GM19035 (cell line): ENCODE measurements at regions not wholly inside any gene's neighbourhood (a gene's known extent, or its start where the extent isn't known, plus 50 kb on each side); places are given as distances from the start of the nearest gene placed in this dataset.
"Not testable (repeated sequence)": the region's sequence is repeated elsewhere in the genome, so short reads cannot be mapped to it uniquely, and the experiment has no call there.

ENCODE experiments used
- ATAC-seq: cut with Tn5 transposase; IDR thresholded peaks from one replicate; pipeline ENCODE4 v1.9.1; 2021; ENCODE audit not compliant: unreplicated experiment

DNA sequence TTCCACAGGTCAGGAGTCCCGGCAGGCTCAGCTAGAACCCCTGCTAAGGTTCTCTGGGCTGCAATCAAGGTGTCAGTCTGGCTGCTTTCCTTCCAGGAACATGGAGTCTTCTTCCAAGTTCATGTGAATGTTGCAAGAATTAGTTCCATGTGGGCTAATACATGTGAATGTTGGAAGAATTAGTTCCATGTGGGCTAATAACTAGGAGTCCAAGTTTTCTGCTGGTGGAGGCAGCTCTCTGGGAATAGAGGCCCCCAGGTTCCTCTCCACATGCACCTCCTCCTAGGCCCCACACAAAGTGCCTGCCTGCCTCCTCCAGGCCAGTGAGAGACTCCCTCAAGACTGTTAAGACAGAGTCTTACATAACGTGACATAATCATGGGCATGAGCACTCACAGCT, 140.8 kb upstream of the SLC35G4 start:
- ATAC-seq: no peak

DNA sequence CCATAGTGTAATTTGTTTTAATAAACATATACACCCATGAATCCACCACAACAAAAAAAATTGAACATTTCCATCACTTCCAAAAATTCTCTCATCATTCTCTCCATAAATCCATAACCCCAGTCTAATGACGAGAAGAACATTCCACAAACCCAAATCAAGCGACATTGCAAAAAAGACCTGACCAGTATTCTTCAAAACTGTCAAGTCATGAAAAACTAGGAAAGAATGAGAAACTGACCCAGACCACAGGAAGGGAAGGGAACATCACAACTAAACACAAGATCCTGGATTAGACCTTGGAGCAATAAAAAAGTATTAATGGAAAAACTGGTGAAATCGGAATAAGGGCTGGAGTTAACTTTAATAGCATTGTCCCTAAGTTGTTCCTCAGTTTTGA, 141.3 kb upstream of the SLC35G4 start:
- no peak for ATAC-seq

DNA sequence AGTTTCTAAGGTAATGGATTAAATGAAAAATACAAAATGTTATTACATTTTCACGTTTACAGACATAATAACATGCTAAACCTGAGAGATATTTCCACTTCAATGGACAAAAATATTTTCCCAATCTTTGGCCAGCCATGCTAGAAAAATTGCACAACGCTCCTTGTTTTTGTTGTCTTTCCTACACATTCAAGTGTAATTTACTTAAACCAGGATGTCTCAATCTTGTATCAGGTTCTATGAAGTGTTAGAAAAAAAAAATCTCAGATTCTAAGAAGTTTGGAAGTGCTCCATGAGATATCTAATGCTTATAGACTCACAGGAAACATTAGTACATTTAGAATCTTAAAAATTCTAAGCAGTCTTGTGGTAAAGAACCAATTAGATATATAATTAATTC, 141.8 kb upstream of the SLC35G4 start:
- no peak for ATAC-seq

DNA sequence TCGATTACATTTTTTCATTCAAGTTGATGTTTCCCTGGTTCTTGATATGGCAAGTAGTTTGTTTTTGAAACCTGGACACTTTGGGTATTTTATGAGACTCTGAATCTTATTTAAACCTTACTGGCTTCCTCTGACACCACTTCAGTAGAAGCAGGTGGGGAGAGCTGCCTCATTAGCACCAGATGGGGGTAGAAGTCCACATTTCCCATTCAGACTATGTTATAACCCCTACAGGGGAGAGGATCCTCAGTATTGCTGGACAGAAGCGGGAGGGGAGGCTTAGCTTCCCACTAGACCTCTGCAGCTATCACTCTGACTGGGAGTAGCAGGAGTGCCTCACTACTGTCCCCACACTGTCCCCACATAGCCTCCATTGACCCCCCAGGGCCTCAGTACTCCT, 145.3 kb upstream of the SLC35G4 start:
- ATAC-seq: no peak

DNA sequence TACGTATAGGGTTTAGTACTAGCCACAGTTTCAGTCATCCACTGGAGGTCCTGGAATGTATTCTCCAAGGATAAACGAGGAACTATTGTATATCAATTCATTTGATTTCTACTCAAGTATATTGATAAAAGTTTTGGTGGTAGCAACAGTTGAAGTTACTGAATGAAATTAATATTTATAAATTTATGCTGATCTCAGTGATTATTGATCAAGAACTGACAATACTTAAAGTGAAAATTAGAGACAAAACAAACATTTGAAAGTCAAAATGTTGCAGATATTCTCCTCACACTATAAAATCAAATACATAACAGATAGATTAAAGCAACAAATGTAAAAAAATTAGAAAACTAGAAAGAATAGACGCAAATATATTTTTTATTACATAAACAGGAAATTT, 150.9 kb upstream of the SLC35G4 start:
- ATAC-seq: no peak

DNA sequence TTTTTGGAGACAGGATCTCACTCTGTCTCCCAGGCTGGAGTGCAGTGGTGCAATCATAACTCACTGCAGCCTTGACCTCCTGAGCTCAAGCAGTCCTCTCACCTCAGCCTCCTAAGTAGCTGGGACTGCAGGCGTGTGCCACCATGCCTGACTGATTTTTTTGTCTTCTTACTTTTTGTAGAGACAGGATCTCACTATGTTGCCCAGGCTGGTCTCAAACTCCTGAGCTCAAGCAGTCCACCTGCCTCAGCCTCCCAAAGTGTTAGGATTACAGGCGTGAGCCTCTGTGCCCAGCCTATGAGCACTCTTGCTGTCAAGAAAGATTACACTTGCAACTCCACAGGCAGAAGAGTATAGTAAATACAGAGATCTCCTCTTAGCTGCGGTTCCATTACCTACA, 151.5 kb upstream of the SLC35G4 start:
- not testable (repeated sequence) for ATAC-seq

GRCh38 chr18:11454040-11454439, 155.4 kb upstream of the SLC35G4 start:
- ATAC-seq: no peak

DNA sequence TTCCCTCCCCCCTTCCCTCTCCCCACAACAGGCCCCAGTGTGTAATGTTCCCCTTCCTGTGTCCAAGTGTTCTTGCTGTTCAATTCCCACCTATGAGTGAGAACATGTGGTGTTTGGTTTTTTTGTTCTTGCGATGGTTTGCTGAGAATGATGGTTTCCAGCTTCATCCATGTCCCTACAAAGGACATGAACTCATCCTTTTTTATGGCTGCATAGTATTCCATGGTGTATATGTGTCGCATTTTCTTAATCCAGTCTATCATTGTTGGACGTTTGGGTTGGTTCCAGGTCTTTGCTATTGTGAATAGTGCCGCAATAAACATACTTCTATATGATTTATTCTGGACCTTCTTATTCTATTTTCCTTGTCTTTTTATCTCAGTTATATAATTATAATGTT, 165.2 kb upstream of the SLC35G4 start:
- not testable (repeated sequence) for ATAC-seq

- ATAC-seq: no peak
Measured at GRCh38 chr18:11437046-11437445, 172.3 kb upstream of the SLC35G4 start.

GRCh38 chr18:11432360-11432811, 177.0 kb upstream of the SLC35G4 start:
- no peak for ATAC-seq

- ATAC-seq: no peak
Measured at GRCh38 chr18:11429876-11430275, 179.5 kb upstream of the SLC35G4 start.

- ATAC-seq: no peak
Measured at GRCh38 chr18:11425211-11425610, 184.2 kb upstream of the SLC35G4 start.

DNA sequence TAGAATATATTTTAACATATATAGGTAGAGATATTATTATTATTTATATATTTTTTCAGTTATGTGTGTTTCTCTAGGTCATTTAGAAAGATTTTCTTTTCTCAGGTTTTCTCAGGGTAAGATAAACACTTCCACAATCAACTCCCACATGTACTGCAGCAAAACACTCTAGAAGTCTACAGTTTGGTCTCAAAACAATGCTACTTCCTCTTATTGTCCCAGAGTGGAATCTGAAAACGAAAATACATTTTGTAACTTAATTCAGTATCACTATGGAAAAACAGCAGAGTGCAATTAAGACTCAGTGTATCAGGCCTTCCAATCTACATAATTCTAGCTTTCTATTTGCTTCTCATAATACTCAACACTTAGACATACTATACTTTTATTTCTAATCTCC, 190.1 kb upstream of the SLC35G4 start:
- no peak for ATAC-seq

DNA sequence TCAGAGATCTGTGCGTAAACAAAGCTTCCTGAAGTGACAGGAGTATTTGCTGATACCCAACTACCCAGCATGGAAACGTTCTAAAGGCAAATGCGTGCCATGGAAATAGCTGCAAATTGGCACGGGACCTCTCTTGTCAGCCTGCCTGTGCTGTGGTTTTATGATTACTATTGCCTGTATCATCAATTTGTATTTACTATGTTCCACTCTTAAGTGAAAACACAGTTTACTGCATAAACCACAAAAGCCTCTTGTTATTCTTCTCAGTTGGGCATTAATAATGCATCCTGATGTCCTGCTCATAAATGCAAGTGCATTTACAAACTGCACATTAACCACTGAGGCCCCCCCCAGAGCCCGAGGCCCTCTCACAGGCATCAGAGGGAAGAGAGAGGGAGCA, 196.6 kb upstream of the SLC35G4 start:
- no peak for ATAC-seq

DNA sequence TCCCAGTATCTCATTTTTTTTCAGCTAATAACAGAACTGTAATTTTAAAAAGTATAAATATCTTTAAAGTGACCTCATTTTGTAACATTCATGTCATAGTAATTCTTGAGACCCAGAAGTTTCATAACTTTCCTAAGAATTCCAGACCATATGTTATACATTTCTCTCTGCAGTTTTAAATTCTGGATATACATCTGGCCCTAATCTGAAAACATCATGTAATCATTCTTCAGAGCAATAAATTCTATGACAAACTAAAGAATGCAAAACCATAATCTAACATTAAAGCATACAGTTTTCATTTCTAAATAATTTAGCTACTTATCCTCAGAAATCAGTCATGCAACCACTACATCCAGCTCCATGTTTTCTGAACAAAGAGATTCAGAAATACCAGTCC, 198.3 kb upstream of the SLC35G4 start:
- ATAC-seq: no peak

DNA sequence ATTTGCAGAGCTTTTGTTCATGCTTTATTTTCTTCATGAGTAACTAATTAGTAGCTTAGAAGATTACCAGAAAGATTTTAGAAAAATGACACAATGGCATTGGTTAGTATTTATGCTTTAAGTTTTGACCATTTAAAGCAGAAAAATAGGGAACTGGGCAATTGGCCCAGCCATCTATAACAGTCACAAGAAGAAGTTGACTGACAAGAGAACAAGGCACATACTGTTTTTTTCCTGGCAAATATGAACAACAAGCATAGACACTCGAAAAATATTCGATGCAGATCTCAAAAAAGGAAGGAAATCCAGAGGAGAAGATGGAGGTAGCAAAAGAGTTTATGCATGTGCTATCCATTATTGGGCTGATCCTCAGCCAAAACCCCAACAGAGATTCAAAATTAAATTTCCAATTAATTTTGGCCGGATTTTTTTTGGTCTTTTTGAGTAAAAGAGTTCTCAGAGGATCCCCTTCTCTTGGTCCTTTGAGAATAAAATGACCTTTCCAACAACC, 200.8 kb upstream of the SLC35G4 start:
- ATAC-seq: no peak

DNA sequence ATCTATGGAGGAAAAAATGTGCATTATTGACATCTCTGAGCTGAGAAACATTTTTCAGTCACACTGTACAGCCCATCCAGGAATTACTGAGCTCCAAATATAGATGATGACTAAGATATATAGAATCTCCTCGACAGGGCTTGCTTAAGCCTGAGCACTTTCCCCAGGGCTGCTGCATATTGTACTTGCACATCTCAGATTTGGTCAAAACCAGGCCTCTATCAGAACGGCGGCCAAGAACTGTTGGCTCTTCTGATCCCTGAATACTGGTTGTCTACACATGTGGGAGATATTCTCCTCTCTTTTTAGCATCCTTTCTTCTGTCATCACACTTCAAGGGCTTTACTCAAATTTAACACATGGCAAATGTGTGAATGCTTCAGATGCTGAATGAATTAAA, 201.5 kb upstream of the SLC35G4 start:
- no peak for ATAC-seq

DNA sequence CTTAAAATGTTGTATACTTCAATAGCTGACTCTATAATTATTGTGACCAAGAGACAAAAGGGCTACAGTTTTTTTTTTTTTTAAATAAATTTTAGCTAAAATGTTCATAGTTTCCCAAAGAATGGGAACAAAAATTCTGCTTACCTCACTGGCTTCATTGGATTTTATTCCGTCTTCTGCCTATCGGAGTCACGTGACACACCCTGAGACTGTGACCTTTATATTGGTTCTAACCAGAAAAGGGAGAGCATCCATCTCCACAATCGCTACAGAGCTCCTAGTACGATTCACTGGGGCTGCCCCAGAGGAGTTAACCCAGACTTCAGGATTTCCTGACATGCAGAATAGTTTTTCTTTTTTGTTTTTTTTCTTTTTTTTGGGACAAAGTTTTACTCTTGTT, 203.6 kb upstream of the SLC35G4 start:
- no peak for ATAC-seq

- no peak for ATAC-seq
Measured at GRCh38 chr18:11400703-11401102, 208.7 kb upstream of the SLC35G4 start.

DNA sequence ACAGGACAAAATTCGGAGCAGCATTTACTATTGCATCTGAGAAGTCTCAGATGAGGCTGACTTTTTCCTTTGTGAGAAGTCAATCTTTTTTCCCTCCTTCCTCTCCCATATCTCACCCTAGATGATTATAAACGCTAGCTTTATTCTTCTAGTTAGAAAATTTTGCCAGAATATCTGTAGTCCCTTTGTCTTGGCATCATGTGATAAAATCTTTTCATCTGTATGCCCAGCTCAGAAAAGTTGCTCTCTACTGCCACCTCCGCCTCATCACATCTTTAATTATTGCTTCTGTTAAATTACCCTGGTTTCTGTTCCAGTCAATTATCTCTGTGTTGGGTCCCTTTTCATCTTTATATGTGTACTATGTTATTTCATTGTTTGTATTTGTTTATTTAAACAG, 210.8 kb upstream of the SLC35G4 start:
- ATAC-seq: no peak

- ATAC-seq: no peak
Measured at GRCh38 chr18:11392980-11393885, 216.2 kb upstream of the SLC35G4 start.

DNA sequence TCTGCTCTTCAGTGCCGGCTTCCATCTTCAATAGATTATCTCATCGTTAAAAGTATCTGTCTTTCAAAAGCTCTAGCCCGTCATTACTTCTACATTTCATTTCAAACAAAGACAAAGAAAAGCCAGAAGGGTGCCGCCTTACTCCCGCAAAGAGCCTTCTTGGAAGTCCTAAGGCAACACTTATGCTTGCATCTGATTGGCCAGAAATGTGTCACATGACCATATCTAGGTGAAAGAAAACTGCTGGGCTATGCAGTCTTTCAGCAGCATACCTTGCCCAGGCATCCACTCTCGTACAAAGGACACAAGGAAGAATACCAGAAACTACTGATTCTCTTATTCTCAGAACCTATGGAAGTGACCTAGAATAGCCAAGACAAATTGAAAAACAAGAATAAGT, 217.1 kb upstream of the SLC35G4 start:
- ATAC-seq: no peak

DNA sequence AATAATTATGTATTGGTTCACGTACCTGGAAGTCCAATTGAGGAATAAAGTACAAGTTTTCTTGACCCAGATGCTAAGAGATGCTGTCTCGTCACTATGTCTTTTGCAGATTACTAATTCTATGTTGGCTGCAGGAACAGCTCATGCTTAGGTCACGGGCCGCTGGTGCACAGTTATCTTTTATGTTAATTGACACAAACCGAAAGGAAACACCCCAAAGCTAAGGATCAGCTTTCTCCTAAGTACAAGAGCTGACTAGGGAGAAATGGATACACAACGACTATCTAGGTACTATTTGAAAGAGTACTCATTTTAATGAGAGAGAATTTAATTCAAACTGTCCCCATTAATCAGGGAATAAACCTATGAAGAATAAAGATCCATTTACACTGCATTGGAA, 217.7 kb upstream of the SLC35G4 start:
- ATAC-seq: no peak
